ENCODE measurements at regions not wholly inside any gene's neighbourhood (a gene's known extent, or its start where the extent isn't known, plus 50 kb on each side); places are given as distances from the start of the nearest gene placed in this dataset.

- in situ Hi-C loops (cut with MboI; ENCODE audit: low pct_unique_long_range_greater_than_20kb, low sequenced_read_pairs): loop anchor here (25.0 kb wide), 1 partner anchor 936 kb away; no protein-coding TSS in a partner anchor
- DNase-seq: no peak
These were observed 59.8 kb upstream of the NFIB start for GRCh38 chr9:14373706-14374105.

GRCh38 chr9:14373336-14373666 lies 59.4 kb upstream of the NFIB start:
- in situ Hi-C loops (cut with MboI; ENCODE audit: low pct_unique_long_range_greater_than_20kb, low sequenced_read_pairs): loop anchor here (25.0 kb wide), 1 partner anchor 936 kb away; no protein-coding TSS in a partner anchor
- no peak for DNase-seq

GRCh38 chr9:14372437-14373335 lies 58.7 kb upstream of the NFIB start:
- no peak for DNase-seq
- in situ Hi-C loops (cut with MboI; ENCODE audit: low pct_unique_long_range_greater_than_20kb, low sequenced_read_pairs): loop anchor here (25.0 kb wide), 1 partner anchor 935 kb away; no protein-coding TSS in a partner anchor

GRCh38 chr9:14369011-14369410 lies 55.1 kb upstream of the NFIB start:
- no peak for DNase-seq
- in situ Hi-C loops (cut with MboI; ENCODE audit: low pct_unique_long_range_greater_than_20kb, low sequenced_read_pairs): loop anchor here (25.0 kb wide), 1 partner anchor 932 kb away; no protein-coding TSS in a partner anchor

GRCh38 chr9:14366076-14366475 lies 52.1 kb upstream of the NFIB start:
- in situ Hi-C loops (cut with MboI; ENCODE audit: low pct_unique_long_range_greater_than_20kb, low sequenced_read_pairs): loop anchor here (25.0 kb wide), 1 partner anchor 929 kb away; no protein-coding TSS in a partner anchor
- DNase-seq: no peak

- in situ Hi-C loops (cut with MboI; ENCODE audit: low pct_unique_long_range_greater_than_20kb, low sequenced_read_pairs): loop anchor here (25.0 kb wide), 1 partner anchor 928 kb away; no protein-coding TSS in a partner anchor
These were observed 51.7 kb upstream of the NFIB start for GRCh38 chr9:14365670-14366069.

More at GRCh38 chr9:14365670-14366069, 51.7 kb upstream of the NFIB start:
- no peak for DNase-seq
